ENCODE measurements at regions not wholly inside any gene's neighbourhood (a gene's known extent, or its start where the extent isn't known, plus 50 kb on each side); places are given as distances from the start of the nearest gene placed in this dataset.
"Not testable (repeated sequence)": the region's sequence is repeated elsewhere in the genome, so short reads cannot be mapped to it uniquely, and the experiment has no call there.

DNA sequence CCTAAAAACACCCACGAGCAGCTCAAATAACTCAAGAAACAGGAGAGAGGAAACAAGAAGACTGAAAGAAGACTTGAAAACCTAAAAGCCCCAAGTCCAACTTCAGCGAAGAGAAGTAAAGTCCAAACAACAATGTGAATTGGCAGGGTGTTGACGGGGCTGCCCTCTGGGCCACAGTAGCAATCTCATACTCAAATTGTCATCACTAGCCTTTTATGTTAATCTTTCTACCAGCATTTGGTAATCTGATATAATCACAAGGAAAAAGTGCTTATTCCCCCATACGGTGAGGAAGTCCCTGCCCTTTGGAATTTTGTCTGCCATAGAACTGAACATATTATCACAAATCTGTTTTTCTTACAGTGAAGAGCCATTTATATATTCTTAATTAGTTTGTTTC, 51.5 kb upstream of the IFNE start:
- DNase-seq (ENCODE audit: low read depth): no peak

DNA sequence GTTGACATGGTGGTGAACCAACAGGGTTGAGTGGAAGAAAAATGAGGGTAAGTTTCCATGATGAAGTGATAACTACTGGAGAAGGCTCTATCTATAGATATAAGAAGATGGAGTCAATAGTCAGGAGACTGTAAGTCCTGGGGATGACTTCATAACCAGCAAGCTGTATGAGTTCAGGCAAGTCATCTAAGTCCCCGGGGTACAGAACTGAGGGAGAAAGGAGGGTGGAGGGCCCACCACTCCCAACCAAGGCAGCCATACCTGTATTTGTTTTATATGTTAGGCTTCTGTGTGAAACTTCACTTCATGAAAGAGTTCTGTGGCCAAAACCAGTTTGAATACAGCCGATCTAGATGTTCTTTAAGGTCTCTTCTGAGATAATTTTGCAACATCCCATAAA, 53.3 kb upstream of the IFNE start:
- no peak for DNase-seq (ENCODE audit: low read depth)

DNA sequence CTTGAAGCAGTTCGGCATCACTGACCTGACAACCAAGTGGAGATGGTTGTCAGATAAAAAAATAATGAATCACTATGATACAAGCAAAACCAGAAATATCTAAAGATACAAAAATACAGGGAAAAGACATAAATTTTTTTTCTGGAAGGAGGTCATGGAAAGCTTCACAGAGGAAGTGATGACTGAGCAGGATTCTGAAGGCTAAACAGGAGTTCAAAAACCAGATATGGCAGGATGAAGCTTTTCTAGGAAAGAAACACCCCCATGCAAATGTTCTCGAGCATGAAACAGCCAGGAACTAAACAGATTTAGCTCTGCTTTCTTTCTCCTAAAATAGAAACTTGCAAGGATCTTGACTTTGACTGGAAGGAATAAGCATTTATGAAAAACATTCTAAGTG, 60.7 kb upstream of the IFNE start:
- DNase-seq (ENCODE audit: low read depth): peak; percentile 61

DNA sequence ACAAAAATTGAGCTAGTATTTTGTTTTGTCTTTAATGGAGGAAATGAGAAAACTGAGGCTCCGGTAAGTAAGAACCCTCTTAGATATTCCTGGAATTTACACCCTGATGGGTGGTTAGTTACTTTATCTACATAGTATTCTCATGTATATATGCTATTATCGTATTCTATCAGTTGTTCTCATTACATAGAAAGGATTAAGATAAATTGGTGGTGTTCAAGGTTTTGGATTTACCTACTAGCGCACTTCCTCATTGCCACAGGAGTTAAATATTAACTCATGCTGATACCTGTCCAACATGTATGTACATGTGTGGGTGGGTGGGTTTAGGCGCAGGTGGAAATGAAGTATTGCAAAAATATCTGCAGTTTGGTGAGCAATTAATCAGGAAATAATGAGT, 61.1 kb upstream of the IFNE start:
- no peak for DNase-seq (ENCODE audit: low read depth)

DNA sequence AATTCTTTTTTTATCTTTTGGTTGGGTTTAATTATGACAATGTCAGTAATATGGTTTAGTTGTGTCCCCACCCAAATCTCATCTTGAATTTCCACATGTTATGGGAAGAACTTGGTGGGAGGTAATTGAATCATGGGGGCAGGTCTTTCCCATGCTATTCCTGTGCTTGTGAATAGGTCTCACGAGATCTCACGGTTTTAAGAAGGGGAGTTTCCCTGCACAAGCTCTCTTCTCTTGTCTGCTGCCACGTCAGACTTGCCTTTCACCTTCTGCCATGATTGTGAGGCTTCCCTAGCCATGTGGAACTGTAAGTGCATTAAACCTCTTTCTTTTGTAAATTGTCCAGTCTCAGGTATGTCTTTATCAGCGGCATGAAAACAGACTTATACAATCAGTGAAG, 61.7 kb upstream of the IFNE start:
- not testable (repeated sequence) for DNase-seq (ENCODE audit: low read depth)

DNA sequence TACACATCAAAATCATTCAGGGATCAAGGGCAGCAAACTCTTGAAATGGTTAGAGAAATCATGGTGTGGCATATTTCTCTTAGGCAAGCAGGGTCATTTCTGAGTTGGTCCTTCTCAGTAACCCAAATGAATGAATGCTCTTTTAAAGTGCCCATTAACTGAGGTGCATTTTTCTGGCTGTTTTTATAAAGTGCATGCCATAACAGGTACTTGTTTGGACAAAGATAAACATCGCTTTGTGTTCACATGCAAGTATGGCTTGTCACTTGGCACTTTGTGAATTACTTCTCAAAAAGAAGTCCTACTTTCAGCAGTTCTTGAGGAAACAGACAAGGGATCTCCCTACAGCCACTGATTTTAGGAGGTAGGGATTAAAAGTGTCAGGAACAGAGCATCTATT, 64.8 kb upstream of the IFNE start:
- DNase-seq (ENCODE audit: low read depth): no peak

DNA sequence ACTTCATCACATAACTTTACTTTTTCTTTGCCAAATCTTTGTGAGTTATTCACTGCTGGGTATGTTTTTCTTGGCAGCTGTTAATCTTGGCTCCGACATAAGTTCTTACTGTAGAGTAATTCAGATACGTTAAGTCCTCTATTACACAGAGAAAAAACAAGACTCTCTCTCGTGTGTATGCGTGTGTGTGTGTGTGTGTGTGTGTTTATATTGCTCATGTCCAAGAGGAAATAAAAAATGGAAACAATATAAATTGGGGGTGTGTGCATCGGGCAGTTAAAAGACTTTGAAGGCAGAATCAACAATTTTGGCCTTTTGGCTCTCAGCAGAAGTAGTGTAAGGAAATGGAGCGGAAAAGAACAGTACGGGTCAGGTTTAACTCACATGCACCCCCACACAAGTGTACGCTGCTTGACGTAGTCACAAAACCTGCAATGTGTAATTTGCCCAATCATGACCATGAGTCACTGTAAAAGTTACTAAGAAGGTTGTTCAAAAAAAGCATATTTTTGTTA, 67.2 kb upstream of the IFNE start:
- DNase-seq (ENCODE audit: low read depth): peak; percentile 96

DNA sequence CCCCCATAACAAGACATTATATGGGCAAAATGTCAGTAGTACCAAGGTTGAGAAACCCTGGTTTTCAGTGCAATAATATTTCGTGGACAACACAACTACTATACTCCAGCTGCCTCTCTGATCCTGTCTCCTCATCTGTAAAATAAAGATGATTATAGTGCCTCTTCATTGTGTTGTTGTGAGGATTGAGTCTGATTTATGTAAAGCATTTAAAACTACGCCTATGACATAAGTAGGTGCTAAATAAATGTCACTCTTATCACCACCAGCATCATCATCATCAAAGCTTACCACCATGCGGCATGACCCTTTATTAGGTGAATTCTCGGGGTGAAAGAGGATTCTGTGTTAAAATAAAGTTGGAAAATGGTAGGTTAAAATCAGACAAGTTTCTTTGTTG, 67.8 kb upstream of the IFNE start:
- no peak for DNase-seq (ENCODE audit: low read depth)

DNA sequence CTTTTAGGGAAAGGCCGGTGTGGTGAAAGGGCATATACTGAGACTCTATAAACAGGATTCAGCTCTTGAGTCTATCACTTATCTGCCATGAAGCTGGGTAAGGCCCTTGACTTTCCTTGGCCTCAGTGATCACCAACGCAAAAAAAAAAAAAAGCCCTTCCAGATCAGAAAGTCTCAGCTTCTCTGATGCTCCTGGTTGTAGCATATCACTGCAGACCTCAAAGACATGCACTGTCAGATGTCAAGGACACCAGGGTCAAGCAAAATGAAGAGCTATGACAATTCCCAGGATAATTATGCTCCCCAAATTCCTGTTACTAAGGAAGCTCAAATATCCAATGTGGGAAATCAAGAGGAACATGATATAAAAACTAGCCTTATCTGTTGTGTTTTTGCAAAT, 68.3 kb upstream of the IFNE start:
- DNase-seq (ENCODE audit: low read depth): no peak

DNA sequence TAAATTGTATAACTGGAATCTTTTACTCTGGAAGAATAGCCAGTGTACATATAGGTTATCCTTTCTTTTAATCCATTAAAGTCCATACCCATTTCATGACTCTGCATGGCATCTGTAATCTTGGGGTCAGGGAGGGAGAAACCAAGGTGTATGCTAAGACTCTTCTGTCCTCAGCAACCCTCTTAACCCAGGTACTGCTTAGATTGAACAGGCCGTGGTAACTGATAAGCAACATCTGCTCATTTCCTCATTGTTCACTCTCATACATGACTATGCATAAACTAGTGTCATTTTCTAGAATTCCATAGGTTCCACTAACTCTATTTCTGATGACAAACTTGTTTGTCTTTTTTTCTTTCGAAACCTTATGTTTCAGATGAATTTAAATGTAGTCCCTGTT, 69.3 kb upstream of the IFNE start:
- DNase-seq (ENCODE audit: low read depth): no peak

DNA sequence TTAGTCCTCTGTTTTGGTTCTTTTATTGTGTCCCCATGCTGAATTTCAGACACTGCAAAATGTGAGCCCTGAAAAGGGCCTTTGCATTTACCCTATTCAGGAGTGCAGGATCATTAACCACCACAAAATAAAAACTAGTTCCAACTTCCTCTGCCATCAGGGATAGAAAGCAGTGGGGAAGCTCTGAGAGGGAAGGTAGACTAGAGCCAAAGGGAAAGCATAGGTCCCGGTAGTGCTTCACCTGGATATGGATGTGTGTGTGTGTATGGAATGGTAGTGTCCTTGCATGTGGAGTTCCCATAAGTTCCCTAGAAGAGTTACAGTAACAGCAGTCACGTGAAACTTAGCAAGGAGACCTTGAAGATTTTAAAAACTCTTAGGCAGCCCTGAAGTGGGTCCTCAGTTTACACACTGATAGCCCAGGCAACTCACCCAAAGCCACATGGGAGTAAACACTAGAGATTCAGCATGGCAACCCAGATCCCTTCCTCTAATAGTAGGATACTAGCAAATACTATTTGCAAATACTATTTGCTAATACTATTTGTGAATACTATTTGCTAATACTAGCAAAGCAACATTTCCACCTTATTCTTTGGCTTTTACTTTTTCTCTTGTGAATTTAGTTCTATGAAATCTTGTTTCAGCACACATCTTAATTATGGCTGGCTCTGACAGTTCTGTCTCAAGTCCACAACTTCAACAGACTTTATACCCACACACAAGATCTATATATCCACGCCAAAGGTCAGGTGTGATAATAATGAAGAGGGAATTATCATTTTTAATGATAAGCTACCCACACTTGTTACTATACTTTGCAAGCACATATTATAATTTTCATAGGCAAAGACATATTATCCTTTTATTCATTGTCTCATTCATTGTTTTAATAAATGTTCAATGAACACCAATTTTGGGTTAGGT, 70.4 kb upstream of the IFNE start:
- no peak for DNase-seq (ENCODE audit: low read depth)

DNA sequence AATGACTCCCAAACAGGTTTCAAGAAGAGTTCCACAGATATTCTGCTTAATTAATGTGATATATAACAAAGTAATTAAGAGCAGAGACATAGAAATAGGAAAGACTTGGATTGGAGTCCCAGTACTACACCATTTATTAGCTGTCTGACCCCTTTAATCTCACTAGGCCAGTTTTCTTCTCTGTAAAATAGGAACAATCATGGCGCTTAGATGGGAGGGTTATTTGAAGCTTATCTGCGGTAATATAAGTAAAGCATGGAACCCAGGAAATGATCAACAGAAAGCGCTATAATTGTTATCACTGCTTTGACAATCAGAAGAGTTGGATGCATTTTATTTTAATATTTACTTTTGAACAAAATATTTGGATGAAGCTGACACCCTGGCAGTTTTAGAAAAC, 71.3 kb upstream of the IFNE start:
- no peak for DNase-seq (ENCODE audit: low read depth)

DNA sequence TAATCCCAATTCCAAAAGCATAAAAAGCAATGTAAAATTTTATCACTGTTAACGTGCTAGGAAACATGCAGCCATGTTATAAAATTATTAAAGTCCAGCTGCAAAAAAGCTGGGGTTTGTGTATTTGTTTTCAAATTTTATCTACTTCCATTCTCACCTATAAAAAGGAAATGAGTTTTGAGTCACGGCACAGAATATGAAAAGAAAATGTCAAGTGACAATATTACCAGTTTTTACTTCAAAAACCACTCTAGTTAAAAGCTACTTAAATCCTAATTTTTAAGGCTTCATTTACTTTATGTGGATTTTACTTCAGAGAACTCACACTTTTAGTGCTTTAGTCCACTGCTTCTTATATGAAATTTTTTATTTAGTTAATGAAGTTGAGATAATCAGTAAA, 72.7 kb upstream of the IFNE start:
- DNase-seq (ENCODE audit: low read depth): no peak

DNA sequence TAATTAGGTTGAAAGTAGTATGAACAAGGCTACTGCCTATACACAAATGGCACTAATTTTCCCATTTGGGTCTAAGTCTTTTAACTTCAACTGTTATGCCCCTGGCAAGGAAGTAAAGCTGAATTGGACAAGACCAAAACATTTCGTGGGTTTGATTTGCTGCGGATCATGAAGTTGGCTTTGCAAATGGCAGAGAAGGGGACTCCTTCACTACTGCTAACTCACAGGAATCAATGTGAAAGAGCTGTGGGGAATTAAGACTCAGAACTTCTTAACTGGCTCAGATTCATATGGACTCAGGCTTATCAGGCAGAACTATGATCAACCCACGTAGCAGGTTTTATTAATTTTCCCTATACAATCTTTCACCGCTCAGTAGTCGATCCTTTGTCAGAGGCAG, 73.8 kb upstream of the IFNE start:
- DNase-seq (ENCODE audit: low read depth): peak; percentile 42

DNA sequence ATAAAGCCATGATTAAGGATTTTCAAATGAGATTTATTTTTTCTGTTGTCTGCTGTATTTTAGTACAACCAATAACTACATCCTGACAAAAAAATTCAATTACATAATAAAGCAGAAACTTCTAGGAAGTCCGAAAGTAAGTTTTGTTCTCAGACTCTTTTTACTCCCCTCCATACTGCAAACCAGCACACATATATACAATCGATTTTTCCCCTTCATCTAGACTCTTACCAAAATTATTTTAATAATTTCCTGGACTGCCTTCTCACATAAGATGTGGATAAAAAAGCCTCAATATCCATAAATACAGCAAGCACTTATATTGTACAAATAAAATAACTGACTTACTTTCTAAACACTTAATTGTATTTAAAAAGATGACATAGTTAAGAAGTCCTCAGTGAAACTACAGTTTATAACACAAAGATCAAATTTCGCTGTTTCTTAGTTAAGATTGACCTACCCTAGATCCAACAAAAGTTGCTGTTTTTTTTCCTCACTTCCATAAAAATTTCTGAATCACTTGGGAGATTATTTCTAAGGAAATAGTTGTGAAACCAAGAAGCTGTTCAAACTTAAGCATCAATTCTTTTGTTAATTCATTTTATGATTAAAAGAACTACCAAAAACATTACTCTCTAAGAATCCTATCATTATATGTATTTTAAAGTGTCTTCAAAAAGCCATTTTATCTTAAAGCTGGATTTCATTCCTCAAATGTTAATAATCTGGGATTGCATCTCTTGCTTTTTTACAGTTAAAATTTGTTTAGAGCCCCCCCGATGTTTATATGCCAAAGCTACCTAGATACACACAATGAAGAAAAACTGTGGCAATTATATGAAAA, 74.7 kb upstream of the IFNE start:
- DNase-seq (ENCODE audit: low read depth): peak; percentile 50

DNA sequence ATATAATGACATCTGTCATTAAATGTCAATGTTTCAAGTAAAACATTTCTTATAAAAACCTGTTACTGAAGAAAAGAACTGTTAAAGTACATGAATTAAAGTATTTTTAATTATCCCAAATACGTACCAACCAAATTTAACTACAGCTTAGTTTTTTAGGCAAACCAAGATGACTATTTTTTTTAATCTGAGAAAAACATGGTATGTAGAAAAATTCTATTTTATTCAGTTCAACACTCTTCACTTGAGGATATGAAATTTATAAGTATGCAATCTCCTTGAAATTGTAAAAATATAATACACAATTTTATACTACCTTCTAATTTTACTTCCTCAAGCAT, 75.3 kb upstream of the IFNE start:
- no peak for DNase-seq (ENCODE audit: low read depth)

DNA sequence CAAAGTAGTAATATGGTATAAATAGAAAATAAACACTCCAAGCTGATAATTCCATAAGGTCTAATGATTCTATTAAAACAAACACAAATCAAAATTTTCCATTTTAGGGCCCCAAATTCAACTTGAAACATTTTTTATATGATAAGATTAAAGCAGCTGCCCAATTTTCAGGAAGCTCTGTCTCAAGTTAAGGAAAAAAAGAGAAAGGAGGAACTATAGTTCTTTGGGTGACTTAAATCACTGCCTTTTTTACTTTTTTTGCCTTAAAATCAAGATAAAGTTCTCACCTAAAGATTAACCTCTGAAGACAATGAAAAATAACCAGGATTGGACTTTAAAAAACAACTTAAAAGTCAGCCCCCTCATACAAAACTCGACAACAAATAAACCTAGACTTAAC, 76.0 kb upstream of the IFNE start:
- peak; percentile 10 for DNase-seq (ENCODE audit: low read depth)

DNA sequence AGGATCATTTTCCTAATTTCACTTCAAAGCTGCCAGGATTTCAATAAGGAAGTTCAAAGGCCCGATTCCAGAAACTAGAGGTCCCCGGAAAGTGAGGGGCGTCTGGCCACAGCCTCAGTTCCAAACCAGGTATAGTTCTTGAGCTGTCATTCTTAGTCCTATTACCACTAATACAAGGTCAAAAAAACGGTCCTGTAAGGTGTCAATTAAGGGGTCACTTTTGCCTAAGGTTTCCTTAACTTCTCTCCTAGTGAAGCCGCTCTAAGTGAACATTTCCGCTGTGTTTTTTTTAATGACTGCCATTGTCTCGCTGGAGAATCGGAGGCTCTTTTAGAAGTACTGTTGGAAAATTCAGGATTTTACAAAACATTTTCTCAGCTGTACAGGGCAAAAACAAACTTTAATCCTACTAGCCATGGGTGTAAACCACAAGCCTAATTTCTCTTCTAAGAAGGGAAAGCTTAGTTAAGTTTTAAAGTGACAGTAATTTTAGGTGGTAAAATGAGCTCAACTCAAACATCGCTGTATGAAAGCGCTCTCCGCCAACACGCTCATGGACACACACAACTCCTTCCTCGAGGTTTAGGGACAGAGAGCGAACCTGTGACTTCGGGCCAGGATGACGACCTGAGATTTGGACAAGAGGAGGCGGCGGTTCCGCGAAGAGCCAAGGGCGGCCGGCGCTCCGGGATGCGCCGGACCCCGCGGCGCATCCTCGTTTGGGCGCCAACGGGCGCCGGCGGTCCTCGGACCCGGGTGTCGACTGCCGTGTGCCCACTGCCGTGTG, 76.7 kb upstream of the IFNE start:
- peak; percentile 60 for DNase-seq (ENCODE audit: low read depth)

DNA sequence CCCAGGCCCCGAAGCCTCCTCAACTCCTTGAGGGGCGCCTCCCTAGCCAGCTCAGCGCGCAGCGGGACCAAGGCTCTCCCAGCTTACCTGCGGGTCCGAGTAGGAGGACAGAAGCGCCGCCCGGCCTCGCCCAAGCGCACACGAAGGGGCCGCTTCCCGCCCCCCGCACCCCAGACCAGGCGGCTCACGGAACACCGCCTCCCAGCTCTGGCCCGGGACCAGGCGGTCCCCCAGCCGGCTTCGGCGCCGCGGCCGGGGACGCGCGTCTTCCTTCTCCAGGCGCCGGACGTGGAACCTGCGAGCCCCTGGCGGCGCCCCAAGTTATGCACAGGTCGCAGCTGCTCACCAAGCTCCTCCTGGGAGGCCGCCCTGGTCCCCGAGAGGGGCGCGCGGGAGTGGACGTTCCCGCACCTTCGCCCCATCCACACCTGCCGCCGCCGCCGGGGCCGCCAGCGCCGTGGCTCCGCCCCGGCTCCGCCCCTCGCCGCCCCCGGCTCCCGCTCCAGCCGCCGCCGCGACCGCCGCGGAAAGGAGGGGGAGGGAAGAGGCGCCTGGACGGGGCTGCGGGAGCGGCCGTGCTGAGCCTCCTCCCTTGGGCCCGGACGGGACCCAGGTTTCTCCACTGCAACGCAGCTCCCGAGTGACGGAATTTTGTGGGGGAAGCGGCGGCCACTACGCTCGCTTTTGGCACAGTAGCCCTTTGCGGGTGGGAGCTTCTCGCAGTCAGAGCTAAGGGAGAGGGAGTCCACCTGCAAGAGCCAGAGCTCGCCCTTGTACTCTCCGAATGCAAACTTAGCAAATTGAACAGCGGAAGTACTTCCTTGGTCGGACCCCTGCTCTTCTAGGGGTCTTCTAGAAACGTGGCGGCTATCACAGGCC, 77.5 kb upstream of the IFNE start:
- DNase-seq (ENCODE audit: low read depth): peak; percentile 75

DNA sequence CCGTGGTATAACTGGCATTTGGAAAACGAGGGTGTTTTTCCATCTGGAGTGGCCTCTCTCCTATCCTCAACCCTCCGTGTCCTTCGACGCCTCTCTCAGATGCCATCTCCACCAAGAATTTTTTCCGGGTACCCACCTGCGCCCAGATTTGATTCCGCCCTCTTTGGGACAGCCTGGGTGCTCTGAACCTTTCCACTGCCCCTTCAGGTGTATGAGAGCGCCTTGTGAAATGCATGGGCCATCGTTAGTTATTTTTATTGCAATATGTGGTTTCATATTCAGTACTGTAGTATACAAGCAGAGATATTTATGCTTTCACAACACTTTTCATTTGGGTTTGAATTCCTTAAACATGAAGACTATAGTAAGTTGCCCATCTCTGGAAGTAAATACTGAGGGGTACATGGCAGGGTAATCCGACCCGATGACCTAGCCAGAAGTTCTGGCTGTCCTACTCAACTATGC, 78.2 kb upstream of the IFNE start:
- DNase-seq (ENCODE audit: low read depth): no peak

DNA sequence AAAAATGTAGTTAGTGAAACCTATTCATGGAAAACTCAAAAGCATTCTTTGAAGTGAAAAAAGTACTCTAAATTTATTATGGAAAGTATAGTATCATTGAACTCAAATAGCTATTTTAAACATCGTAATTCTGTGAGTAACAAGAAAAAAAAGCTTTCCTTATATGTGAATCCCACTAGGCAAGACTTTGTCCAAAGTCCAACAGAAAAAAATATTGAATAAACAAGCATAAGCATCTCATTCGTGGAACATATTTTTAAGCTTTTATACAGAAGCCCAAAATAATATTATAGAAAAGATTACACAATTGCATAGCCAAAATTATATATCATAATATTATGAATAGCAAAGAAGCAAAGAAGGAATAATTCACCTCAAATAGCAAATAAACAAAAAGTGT, 79.4 kb upstream of the IFNE start:
- no peak for DNase-seq (ENCODE audit: low read depth)
